Adrenal gland (tissue), 5 donors: ENCODE measurements at regions not wholly inside any gene's neighbourhood (a gene's known extent, or its start where the extent isn't known, plus 50 kb on each side); places are given as distances from the start of the nearest gene placed in this dataset.

Experiments used
- POLR2A ChIP-seq, 2 donors: fragments of 450-650 bp; IDR thresholded peaks; one replicate each; pipeline ENCODE4 v1.6.1; 2017; ENCODE audit warnings: antibody characterized with exemption in 2 of 2, mild to moderate bottlenecking in 2 of 2, moderate library complexity in 1 of 2
- TF ChIP-seq, protein P1 (sequence below), 6 experiments: fragments of 450-650 bp in 4 of 6; fragments of 200-600 bp in 2 of 6; sonication (generic) in 1 of 6; IDR thresholded peaks; 1 replicate in 5 of 6; 2 replicates in 1 of 6; pipeline versions ENCODE4 v1.5.1 to v1.8.0; 2016 to 2021; ENCODE audit warnings: antibody characterized with exemption in 6 of 6, mild to moderate bottlenecking in 2 of 6, moderate library complexity in 1 of 6
- donor health status: DM: no; HTN: no; CAD: no.

GRCh38 chr6:18820725-18821124 lies 433.6 kb downstream of the RNF144B start:
- TF ChIP-seq, protein P1, sequence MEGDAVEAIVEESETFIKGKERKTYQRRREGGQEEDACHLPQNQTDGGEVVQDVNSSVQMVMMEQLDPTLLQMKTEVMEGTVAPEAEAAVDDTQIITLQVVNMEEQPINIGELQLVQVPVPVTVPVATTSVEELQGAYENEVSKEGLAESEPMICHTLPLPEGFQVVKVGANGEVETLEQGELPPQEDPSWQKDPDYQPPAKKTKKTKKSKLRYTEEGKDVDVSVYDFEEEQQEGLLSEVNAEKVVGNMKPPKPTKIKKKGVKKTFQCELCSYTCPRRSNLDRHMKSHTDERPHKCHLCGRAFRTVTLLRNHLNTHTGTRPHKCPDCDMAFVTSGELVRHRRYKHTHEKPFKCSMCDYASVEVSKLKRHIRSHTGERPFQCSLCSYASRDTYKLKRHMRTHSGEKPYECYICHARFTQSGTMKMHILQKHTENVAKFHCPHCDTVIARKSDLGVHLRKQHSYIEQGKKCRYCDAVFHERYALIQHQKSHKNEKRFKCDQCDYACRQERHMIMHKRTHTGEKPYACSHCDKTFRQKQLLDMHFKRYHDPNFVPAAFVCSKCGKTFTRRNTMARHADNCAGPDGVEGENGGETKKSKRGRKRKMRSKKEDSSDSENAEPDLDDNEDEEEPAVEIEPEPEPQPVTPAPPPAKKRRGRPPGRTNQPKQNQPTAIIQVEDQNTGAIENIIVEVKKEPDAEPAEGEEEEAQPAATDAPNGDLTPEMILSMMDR (IDR thresholded peaks at IDR 0.05) = no peak
- no peak for TF ChIP-seq POLR2A (IDR thresholded peaks at IDR 0.05)
